HAP-1 (cell line): ENCODE measurements at regions not wholly inside any gene's neighbourhood (a gene's known extent, or its start where the extent isn't known, plus 50 kb on each side); places are given as distances from the start of the nearest gene placed in this dataset.
A peak's percentile ranks its signal among the peaks of the same experiment; 100 is the strongest.

ENCODE experiments used
- DNase-seq, 2 experiments: peaks; one replicate each; pipeline ENCODE4 v3.0.0-alpha.2; 2016 to 2020; ENCODE audit warnings: low spot score in 2 of 2
- H3K27me3 ChIP-seq: fragments of 250-450 bp; sonication (Bioruptor Pico); 2 replicates; pipeline ENCODE4 v1.5.1; 2020; ENCODE audit warnings: low read depth, mild to moderate bottlenecking, moderate library complexity
- H3K36me3 ChIP-seq: fragments of 250-450 bp; sonication (Bioruptor Pico); replicated peaks from 2 replicates; pipeline ENCODE4 v1.5.1; 2020; ENCODE audit warnings: mild to moderate bottlenecking
- H3K4me1 ChIP-seq: fragments of 250-450 bp; sonication (Bioruptor Pico); 2 replicates; pipeline ENCODE4 v1.5.1; 2020; ENCODE audit warnings: mild to moderate bottlenecking
- H3K4me3 ChIP-seq: fragments of 250-450 bp; sonication (Bioruptor Pico); 2 replicates; pipeline ENCODE4 v1.5.1; 2020; ENCODE audit warnings: mild to moderate bottlenecking, moderate library complexity
- H3K9me3 ChIP-seq: fragments of 250-450 bp; sonication (Bioruptor Pico); 2 replicates; pipeline ENCODE4 v1.5.1; 2020; ENCODE audit warnings: mild to moderate bottlenecking, moderate library complexity
- in situ Hi-C: fragments of 300-500 bp; cut with MboI; formaldehyde crosslinking; loops from 3 replicates; pipeline ENCODE4 v1.14.3; 2020; ENCODE audit warnings: low sequenced_read_pairs, inconsistent platforms, mixed read lengths

- no peak for DNase-seq
- peaks cover 14% of the 10 kb centered on the region for H3K4me1 ChIP-seq
- H3K9me3 ChIP-seq = no peaks in the 10 kb centered on the region
- H3K36me3 ChIP-seq = no peaks in the 10 kb centered on the region
- no peaks in the 10 kb centered on the region for H3K27me3 ChIP-seq
- no peak overlapping the region for H3K4me3 ChIP-seq
- in situ Hi-C loops = no loop called here
These were observed 58.5 kb upstream of the INPP5A start for GRCh38 chr10:132479024-132479602.

GRCh38 chr10:132479603-132480221 lies 57.9 kb upstream of the INPP5A start:
- Histone ChIP-seq H3K9me3 (no peaks in the 10 kb centered on the region), H3K36me3 (no peaks in the 10 kb centered on the region), H3K27me3 (no peaks in the 10 kb centered on the region), H3K4me1 (peaks cover 14% of the 10 kb centered on the region), H3K4me3 (no peak overlapping the region)
- no peak for DNase-seq
- in situ Hi-C loops = no loop called here

GRCh38 chr10:132480356-132480755 lies 57.2 kb upstream of the INPP5A start:
- H3K36me3 ChIP-seq = no peaks in the 10 kb centered on the region
- DNase-seq = no peak
- no peaks in the 10 kb centered on the region for H3K9me3 ChIP-seq
- in situ Hi-C loops = no loop called here
- no peaks in the 10 kb centered on the region for H3K27me3 ChIP-seq
- H3K4me1 ChIP-seq = peaks cover 14% of the 10 kb centered on the region
- H3K4me3 ChIP-seq = no peak overlapping the region

- in situ Hi-C loops = no loop called here
- no peak for DNase-seq
- Histone ChIP-seq H3K36me3 (no peaks in the 10 kb centered on the region), H3K4me1 (peaks cover 14% of the 10 kb centered on the region), H3K27me3 (no peaks in the 10 kb centered on the region), H3K4me3 (no peak overlapping the region), H3K9me3 (no peaks in the 10 kb centered on the region)
These were observed 55.9 kb upstream of the INPP5A start for GRCh38 chr10:132481690-132482089.

- in situ Hi-C loops = no loop called here
- Histone ChIP-seq H3K4me3 (no peak overlapping the region), H3K9me3 (no peaks in the 10 kb centered on the region), H3K36me3 (no peaks in the 10 kb centered on the region), H3K27me3 (no peaks in the 10 kb centered on the region), H3K4me1 (peaks cover 14% of the 10 kb centered on the region)
- peak; percentile 65 to 72 for DNase-seq
These were observed 55.3 kb upstream of the INPP5A start for GRCh38 chr10:132482090-132482800.

GRCh38 chr10:132483394-132483793 lies 54.2 kb upstream of the INPP5A start:
- in situ Hi-C loops = no loop called here
- DNase-seq = no peak
- Histone ChIP-seq H3K4me1 (peaks cover 14% of the 10 kb centered on the region), H3K36me3 (no peaks in the 10 kb centered on the region), H3K4me3 (no peak overlapping the region), H3K9me3 (no peaks in the 10 kb centered on the region), H3K27me3 (no peaks in the 10 kb centered on the region)

GRCh38 chr10:132484922-132485321 lies 52.7 kb upstream of the INPP5A start:
- Histone ChIP-seq H3K4me1 (peaks cover 14% of the 10 kb centered on the region), H3K4me3 (no peak overlapping the region), H3K9me3 (no peaks in the 10 kb centered on the region), H3K36me3 (no peaks in the 10 kb centered on the region), H3K27me3 (no peaks in the 10 kb centered on the region)
- DNase-seq = no peak
- in situ Hi-C loops = no loop called here

- Histone ChIP-seq H3K9me3 (no peaks in the 10 kb centered on the region), H3K4me1 (peaks cover 14% of the 10 kb centered on the region), H3K4me3 (no peak overlapping the region), H3K36me3 (no peaks in the 10 kb centered on the region), H3K27me3 (no peaks in the 10 kb centered on the region)
- in situ Hi-C loops = no loop called here
- DNase-seq = no peak
These were observed 52.2 kb upstream of the INPP5A start for GRCh38 chr10:132485391-132485790.

- in situ Hi-C loops = no loop called here
- Histone ChIP-seq H3K4me1 (peaks cover 10% of the 10 kb centered on the region), H3K27me3 (no peaks in the 10 kb centered on the region), H3K9me3 (no peaks in the 10 kb centered on the region), H3K4me3 (no peak overlapping the region), H3K36me3 (no peaks in the 10 kb centered on the region)
- DNase-seq = no peak
These were observed 51.0 kb upstream of the INPP5A start for GRCh38 chr10:132486539-132487121.

GRCh38 chr10:132487241-132488135 lies 50.1 kb upstream of the INPP5A start:
- H3K9me3 ChIP-seq = no peaks in the 10 kb centered on the region
- in situ Hi-C loops = no loop called here
- peaks cover 1% of the 10 kb centered on the region for H3K4me1 ChIP-seq
- no peak for DNase-seq
- no peaks in the 10 kb centered on the region for H3K27me3 ChIP-seq
- H3K36me3 ChIP-seq = no peaks in the 10 kb centered on the region
- no peak overlapping the region for H3K4me3 ChIP-seq
